Mesenteric fat pad (tissue), 1 donor: ENCODE measurements at regions not wholly inside any gene's neighbourhood (a gene's known extent, or its start where the extent isn't known, plus 50 kb on each side); places are given as distances from the start of the nearest gene placed in this dataset.

ENCODE experiments used
- DNase-seq: peaks from one replicate; pipeline ENCODE4 v3.0.0-alpha.2; 2020; ENCODE audit warnings: low spot score
- donor health status: DM: yes; HTN: yes; CAD: no.

- DNase-seq, result no peak
These were observed 365.5 kb downstream of the FIGN start for GRCh38 chr2:163370169-163370886.

GRCh38 chr2:163369111-163369510 lies 366.7 kb downstream of the FIGN start:
- DNase-seq, result no peak

GRCh38 chr2:163368655-163369054 lies 367.2 kb downstream of the FIGN start:
- DNase-seq, result no peak

- no peak for DNase-seq
These were observed 367.8 kb downstream of the FIGN start for GRCh38 chr2:163367825-163368582.

GRCh38 chr2:163364736-163365135 lies 371.1 kb downstream of the FIGN start:
- no peak for DNase-seq

GRCh38 chr2:163353551-163353950 lies 382.3 kb downstream of the FIGN start:
- no peak for DNase-seq

- no peak for DNase-seq
These were observed 383.8 kb downstream of the FIGN start for GRCh38 chr2:163351966-163352365.

GRCh38 chr2:163351143-163351542 lies 384.7 kb downstream of the FIGN start:
- no peak for DNase-seq

- DNase-seq, result no peak
These were observed 386.9 kb downstream of the FIGN start for GRCh38 chr2:163348857-163349380.

GRCh38 chr2:163347982-163348856 lies 387.6 kb downstream of the FIGN start:
- peak; percentile 90 for DNase-seq

GRCh38 chr2:163345795-163346573 lies 389.8 kb downstream of the FIGN start:
- DNase-seq, result no peak

GRCh38 chr2:163343316-163343715 lies 392.5 kb downstream of the FIGN start:
- DNase-seq, result no peak

GRCh38 chr2:163341426-163341825 lies 394.4 kb downstream of the FIGN start:
- no peak for DNase-seq

GRCh38 chr2:163338270-163338669 lies 397.5 kb downstream of the FIGN start:
- DNase-seq, result no peak

- DNase-seq, result no peak
These were observed 411.1 kb downstream of the FIGN start for GRCh38 chr2:163324677-163325076.

GRCh38 chr2:163319006-163319405 lies 416.8 kb downstream of the FIGN start:
- no peak for DNase-seq

GRCh38 chr2:163314712-163315111 lies 421.1 kb downstream of the FIGN start:
- no peak for DNase-seq

- DNase-seq, result no peak
These were observed 423.1 kb downstream of the FIGN start for GRCh38 chr2:163312713-163313112.

- no peak for DNase-seq
These were observed 429.2 kb downstream of the FIGN start for GRCh38 chr2:163306647-163307046.

GRCh38 chr2:163302141-163302540 lies 433.7 kb downstream of the FIGN start:
- DNase-seq, result no peak

GRCh38 chr2:163291790-163292189 lies 444.0 kb downstream of the FIGN start:
- no peak for DNase-seq
